HUES48 (cell line): ENCODE measurements at regions not wholly inside any gene's neighbourhood (a gene's known extent, or its start where the extent isn't known, plus 50 kb on each side); places are given as distances from the start of the nearest gene placed in this dataset.

ENCODE experiments used
- H3K27ac ChIP-seq: one replicate; pipeline ENCODE4 v1.7.0; 2013; ENCODE audit warnings: low read depth, low read length, inconsistent platforms
- H3K27me3 ChIP-seq: 2 replicates; pipeline ENCODE4 v1.6.1; 2013; ENCODE audit warnings: mild to moderate bottlenecking, low read length; ENCODE audit not compliant: control insufficient read depth, insufficient read depth
- H3K36me3 ChIP-seq: 2 replicates; pipeline ENCODE4 v1.6.1; 2013; ENCODE audit warnings: low read length; ENCODE audit not compliant: control insufficient read depth, insufficient read depth
- H3K4me1 ChIP-seq: 2 replicates; pipeline ENCODE4 v1.6.1; 2013; ENCODE audit warnings: mild to moderate bottlenecking, low read length; ENCODE audit not compliant: control insufficient read depth, insufficient read depth
- H3K4me3 ChIP-seq: 2 replicates; pipeline ENCODE4 v1.5.1; 2013; ENCODE audit warnings: mild to moderate bottlenecking, low read depth, low read length
- H3K9ac ChIP-seq: 2 replicates; pipeline ENCODE4 v1.6.1; 2013; ENCODE audit warnings: mild to moderate bottlenecking, low read depth, low read length, moderate library complexity
- H3K9me3 ChIP-seq: 2 replicates; pipeline ENCODE4 v1.6.1; 2013; ENCODE audit warnings: low read length; ENCODE audit not compliant: control insufficient read depth, insufficient read depth

DNA sequence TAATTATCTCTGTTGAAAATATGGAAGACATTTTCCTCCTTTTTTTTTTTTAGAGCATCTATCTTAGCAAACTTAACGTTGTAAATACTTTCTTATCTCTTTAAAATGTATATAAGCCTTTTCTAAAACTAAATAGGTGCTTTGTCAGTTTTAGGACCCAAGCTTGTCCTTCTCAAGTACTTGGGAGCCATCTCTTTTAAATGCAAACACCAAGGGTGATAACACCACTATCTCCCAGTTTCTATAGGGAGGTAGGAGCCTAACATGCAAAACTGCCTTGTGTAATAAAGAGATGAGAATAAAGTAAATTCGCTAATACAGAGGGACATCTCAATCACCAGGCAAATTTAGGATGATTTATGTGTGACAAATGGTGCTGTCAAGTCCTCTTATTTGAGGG is 157.0 kb upstream of the FAM83B start:
- Histone ChIP-seq H3K27ac (no peak overlapping the region), H3K36me3 (no peaks in the 10 kb centered on the region), H3K9me3 (no peaks in the 10 kb centered on the region), H3K27me3 (peaks cover 77% of the 10 kb centered on the region), H3K4me1 (peaks cover 6% of the 10 kb centered on the region), H3K9ac (no peak overlapping the region), H3K4me3 (no peak overlapping the region)

DNA sequence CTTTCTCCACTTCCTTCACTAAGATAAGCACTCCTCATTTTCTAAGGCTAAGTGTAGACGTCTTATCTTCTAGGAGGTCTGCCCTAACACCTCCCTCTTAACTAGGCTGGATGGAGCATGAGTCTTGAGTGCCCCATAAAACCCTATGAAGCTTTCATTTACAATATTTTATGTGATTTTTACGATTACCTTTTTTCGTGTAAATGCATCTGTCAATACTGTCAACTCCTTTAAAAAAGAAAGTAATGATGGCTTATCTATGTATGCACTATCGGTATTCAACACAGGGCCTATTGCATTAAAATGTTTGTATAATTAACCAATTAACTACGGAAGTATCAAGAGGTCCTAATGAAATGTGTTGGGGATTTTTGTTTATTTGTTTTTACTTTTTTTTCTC is 156.0 kb upstream of the FAM83B start:
- H3K9ac ChIP-seq: no peak overlapping the region
- H3K4me3 ChIP-seq: no peak overlapping the region
- no peaks in the 10 kb centered on the region for H3K9me3 ChIP-seq
- H3K27me3 ChIP-seq: peaks cover 69% of the 10 kb centered on the region
- H3K27ac ChIP-seq: no peak overlapping the region
- no peaks in the 10 kb centered on the region for H3K36me3 ChIP-seq
- H3K4me1 ChIP-seq: peaks cover 6% of the 10 kb centered on the region

DNA sequence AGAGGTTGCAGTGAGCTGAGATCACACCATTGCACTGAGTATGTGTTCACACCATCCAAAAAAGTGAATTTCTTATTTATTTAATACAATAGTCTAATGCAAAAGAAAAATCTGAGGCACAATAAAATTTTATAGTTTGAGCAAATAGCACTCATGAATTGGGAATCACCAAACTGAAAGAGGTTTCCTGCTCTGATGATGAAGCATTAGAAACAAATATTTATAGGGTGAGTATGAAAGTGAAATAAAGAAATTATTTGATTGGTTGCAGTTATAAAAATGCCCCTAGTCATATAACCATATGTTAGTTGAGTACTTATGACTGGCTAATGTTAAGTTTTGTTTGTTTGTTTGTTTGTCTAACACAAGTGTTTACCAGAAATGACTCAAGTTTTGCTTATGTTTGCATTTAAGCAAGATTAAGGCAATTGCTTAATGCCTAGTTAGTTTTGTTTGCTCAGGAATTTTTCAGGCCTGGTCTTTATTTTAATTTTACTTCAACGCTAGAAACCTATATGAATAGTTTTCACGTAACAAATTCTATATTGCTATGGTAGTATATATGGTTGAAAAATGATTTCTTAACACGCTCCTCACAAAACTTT is 151.5 kb upstream of the FAM83B start:
- peaks cover 10% of the 10 kb centered on the region; the same call in 1 of the 2 replicates for H3K4me1 ChIP-seq
- peaks cover 26% of the 10 kb centered on the region for H3K27me3 ChIP-seq
- no peaks in the 10 kb centered on the region for H3K36me3 ChIP-seq
- H3K4me3 ChIP-seq: no peak overlapping the region
- H3K9ac ChIP-seq: no peak overlapping the region
- no peak overlapping the region for H3K27ac ChIP-seq
- no peaks in the 10 kb centered on the region for H3K9me3 ChIP-seq

DNA sequence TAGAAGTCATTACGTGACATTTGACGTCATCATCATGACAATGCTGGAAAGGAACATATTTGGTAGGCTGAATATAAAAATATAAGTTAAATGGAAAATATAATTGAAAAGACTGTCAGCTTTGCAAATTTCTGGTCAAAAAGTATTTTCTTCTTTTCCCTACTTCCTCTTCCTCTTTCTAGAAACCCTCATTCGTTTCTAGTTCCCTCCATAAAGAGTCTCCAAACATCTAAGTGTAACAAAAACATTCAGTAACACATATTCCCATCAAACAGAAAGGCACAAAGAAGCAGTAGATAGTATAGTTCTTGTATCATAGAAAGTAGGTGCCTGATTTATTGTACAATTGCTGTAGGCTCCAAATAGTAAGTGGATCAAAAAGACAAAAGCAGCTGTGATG is 150.8 kb upstream of the FAM83B start:
- Histone ChIP-seq H3K27ac (no peak overlapping the region), H3K4me3 (no peak overlapping the region), H3K36me3 (no peaks in the 10 kb centered on the region), H3K9ac (no peak overlapping the region), H3K4me1 (peaks cover 10% of the 10 kb centered on the region; the same call in 1 of the 2 replicates), H3K9me3 (no peaks in the 10 kb centered on the region), H3K27me3 (peaks cover 18% of the 10 kb centered on the region)

DNA sequence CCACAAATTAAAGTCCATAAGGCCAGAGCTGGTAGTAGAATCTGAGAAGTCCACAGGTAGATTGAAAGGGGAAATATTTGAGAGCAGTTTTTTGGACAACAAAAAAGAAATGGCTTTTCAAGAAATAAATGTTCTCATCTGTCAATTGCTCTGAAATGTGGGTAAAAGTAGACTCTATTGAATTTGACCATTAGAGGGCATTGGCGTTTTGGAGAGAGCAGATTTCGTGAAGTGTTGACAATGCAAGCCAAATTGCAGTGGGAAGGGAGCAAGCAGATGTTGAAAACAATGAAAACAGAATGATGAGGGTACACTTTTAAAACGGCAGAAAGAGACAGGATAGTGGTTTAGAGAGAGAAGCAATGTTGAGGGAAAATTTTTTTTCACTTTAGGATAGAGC is 149.1 kb upstream of the FAM83B start:
- Histone ChIP-seq H3K27ac (no peak overlapping the region), H3K4me1 (peaks cover 10% of the 10 kb centered on the region; the same call in 1 of the 2 replicates), H3K9me3 (no peaks in the 10 kb centered on the region), H3K27me3 (peaks cover 4% of the 10 kb centered on the region), H3K36me3 (no peaks in the 10 kb centered on the region), H3K9ac (no peak overlapping the region), H3K4me3 (no peak overlapping the region)

DNA sequence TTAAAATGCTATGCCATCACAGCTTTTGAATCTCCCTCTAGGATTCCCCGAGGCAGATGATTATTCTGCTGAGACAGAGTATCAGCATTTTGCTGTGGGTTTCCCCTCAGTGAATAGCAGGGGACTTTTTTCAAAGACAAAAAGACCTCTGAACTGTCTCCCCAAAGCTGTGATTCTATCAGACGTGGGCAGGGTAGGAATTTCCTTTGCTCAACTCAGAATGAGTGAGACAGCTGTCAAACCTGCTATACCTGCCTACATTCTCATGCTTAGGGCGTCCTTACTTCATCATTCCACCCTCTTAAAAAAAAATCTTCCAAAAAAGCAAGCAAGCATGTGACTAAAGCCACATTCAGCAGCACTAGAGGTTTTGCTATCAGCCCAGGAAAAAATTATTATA is 147.6 kb upstream of the FAM83B start:
- no peak overlapping the region for H3K9ac ChIP-seq
- H3K4me1 ChIP-seq: peaks cover 10% of the 10 kb centered on the region; the same call in 1 of the 2 replicates
- no peaks in the 10 kb centered on the region for H3K27me3 ChIP-seq
- no peaks in the 10 kb centered on the region for H3K9me3 ChIP-seq
- no peak overlapping the region for H3K4me3 ChIP-seq
- no peaks in the 10 kb centered on the region for H3K36me3 ChIP-seq
- peak overlapping the region; percentile 59 for H3K27ac ChIP-seq

DNA sequence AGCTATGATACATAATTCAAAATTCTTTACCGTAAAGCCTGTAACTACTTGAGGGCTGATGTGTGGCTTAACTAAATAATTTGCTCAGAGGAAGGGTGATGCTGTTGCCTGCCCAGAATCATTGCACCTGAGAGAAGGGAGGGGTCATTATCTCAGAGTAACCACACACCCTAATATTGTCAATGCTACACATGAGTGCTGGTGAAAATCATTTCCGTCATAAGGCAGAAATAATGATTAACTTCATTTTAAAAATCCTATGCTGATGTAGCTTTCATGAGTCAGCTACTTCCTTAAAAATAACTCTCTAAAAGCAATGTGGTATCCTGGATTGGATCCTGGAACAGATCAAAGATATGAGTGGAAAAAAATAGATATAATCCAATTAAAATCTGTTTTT is 146.4 kb upstream of the FAM83B start:
- H3K27ac ChIP-seq: no peak overlapping the region
- no peak overlapping the region for H3K4me3 ChIP-seq
- H3K36me3 ChIP-seq: no peaks in the 10 kb centered on the region
- H3K27me3 ChIP-seq: no peaks in the 10 kb centered on the region
- peaks cover 10% of the 10 kb centered on the region; the same call in 1 of the 2 replicates for H3K4me1 ChIP-seq
- no peak overlapping the region for H3K9ac ChIP-seq
- no peaks in the 10 kb centered on the region for H3K9me3 ChIP-seq

DNA sequence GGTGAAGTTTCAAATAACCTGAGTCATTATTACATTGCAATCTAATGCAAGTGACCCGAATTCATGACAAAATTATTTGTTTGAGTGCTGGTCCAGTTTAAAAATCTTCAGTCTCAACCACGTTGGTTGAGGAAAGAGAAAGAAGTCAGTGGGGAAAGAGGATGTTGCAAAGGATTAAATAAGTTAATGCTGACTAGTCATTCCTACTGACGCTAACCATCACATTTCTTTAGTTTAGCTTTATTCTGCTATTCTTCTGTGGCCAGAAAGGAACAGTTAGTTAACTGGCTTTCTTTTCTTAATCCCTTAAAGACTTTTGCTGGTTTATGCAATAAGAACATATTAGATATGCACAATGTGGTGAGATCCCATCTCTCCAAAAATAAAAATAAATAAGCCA is 143.8 kb upstream of the FAM83B start:
- H3K27me3 ChIP-seq: no peaks in the 10 kb centered on the region
- H3K36me3 ChIP-seq: no peaks in the 10 kb centered on the region
- H3K4me1 ChIP-seq: peaks cover 24% of the 10 kb centered on the region
- H3K27ac ChIP-seq: no peak overlapping the region
- H3K9me3 ChIP-seq: no peaks in the 10 kb centered on the region
- no peak overlapping the region for H3K4me3 ChIP-seq
- no peak overlapping the region for H3K9ac ChIP-seq

DNA sequence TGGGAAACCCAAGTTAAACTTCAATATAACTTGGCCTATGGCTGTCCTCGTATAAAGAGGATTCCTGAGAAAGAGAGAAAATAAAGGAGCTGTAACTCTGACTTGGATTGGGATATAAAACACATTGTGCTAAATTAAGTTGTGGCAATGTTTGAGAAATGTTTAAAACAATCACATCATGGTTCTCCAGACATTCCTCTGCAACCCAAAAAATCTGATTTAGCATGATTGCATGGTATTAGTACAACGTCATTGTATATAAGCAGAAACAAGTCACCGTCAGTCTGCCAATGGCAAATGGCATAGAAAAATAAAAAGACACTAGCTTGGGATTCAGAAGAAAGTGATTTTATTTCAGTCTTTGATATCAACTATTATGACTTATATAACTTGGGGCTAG is 140.2 kb upstream of the FAM83B start:
- no peaks in the 10 kb centered on the region for H3K27me3 ChIP-seq
- no peak overlapping the region for H3K9ac ChIP-seq
- H3K27ac ChIP-seq: no peak overlapping the region
- H3K4me1 ChIP-seq: peaks cover 24% of the 10 kb centered on the region
- H3K4me3 ChIP-seq: no peak overlapping the region
- H3K9me3 ChIP-seq: no peaks in the 10 kb centered on the region
- H3K36me3 ChIP-seq: no peaks in the 10 kb centered on the region

DNA sequence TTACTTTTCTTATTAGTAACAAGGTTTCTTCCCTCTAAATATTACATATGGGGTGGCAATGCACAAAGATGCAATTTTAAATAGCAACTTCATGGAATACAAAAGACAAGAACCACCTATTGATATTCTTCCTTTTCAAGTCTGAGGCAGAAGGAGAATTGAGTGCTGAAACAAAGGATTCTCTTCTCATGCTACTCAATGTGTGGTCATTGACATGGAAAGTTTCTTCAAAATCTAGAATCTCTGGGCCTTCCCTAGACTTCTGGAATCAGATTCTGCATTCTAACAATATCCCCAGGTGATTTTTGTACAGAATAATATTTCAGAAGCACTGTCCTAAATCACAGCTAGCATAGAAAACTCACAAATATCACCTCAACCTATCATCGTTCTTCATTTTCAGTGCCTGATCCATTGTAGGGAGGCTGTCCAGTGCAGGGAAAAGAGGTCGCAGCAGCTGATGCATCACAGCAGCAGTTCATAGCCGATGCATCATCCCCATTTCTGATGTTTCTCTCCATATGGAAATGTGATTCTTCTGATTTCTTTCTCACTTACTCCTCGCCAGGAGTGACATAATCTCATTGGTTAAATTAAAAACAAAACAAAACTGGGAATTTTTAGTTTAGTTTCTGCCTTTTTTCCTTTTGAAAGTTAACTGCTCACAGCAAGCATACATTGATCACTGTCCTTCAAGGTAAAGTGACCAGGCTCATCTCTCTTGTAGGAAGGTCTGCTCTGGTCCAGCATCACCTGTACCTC is 139.5 kb upstream of the FAM83B start:
- H3K9me3 ChIP-seq: no peaks in the 10 kb centered on the region
- peak overlapping the region; percentile 23 for H3K27ac ChIP-seq
- no peaks in the 10 kb centered on the region for H3K27me3 ChIP-seq

DNA sequence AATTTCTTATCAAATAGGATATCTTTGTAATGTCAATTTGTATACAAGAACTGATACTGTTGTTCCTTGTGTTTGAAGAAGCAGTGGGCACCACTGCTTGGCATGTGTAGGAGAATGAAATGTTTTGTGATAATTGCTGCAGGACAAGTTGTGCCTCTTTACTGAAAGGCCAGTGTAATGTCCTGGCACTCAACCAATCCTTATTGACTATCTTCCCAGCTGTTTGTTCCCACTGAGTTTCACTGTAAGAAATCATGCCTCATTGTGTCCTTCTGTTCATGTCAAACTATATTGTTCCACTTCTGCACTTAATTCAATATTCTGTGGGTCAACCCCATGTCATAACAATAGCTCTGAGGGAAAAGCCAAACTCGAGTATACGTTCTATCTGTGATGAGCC is 136.1 kb upstream of the FAM83B start:
- H3K9me3 ChIP-seq: no peaks in the 10 kb centered on the region
- H3K27me3 ChIP-seq: no peaks in the 10 kb centered on the region
- H3K9ac ChIP-seq: no peak overlapping the region
- H3K36me3 ChIP-seq: no peaks in the 10 kb centered on the region
- H3K4me3 ChIP-seq: no peak overlapping the region
- H3K27ac ChIP-seq: no peak overlapping the region
- H3K4me1 ChIP-seq: peaks cover 24% of the 10 kb centered on the region

More for the DNA sequence above, 139.5 kb upstream of the FAM83B start:
- Histone ChIP-seq H3K4me1 (peaks cover 24% of the 10 kb centered on the region), H3K4me3 (no peak overlapping the region), H3K9ac (no peak overlapping the region), H3K36me3 (no peaks in the 10 kb centered on the region)
